C4-2B (cell line): ENCODE measurements at regions not wholly inside any gene's neighbourhood (a gene's known extent, or its start where the extent isn't known, plus 50 kb on each side); places are given as distances from the start of the nearest gene placed in this dataset.

ENCODE experiments used
- H3K27ac ChIP-seq: fragments of 450-650 bp; 2 replicates; pipeline ENCODE4 v1.5.1; 2017
- ZFX ChIP-seq: fragments of 450-650 bp; IDR thresholded peaks from 2 replicates; pipeline ENCODE4 v1.6.1; 2017
- TF ChIP-seq, protein P1 (sequence below): fragments of 450-650 bp; conservative IDR thresholded peaks from 2 replicates; pipeline ENCODE4 v1.5.1; 2017; ENCODE audit warnings: mild to moderate bottlenecking

DNA sequence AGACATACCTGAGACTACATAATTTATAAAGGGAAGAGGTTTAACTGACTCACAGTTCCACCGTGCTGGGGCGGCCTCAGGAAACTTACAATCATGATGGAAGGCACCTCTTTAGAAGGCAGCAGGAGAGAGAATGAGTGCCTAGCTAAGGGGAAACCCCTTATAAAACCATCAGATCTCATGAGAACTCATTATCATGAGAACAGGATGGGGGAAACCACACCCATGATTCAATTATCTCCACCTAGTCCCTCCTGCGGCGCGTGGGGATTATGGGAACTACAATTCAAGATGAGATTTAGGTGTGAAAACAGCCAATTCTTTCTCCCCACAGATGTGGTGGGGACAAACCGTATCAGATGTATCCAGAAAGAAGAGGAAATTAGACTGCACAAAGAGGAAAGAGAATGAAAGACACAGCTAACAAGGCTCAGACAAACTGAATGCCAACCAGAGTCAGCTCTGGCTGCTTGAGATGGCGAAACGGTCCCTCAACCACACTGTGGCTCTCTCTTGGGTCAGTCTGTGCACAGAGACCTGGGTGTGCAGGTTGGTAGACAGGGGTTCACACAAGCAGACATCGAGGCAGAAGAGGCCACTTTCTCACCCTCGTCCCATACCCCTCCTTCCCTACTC is 375.6 kb downstream of the SFMBT2 start:
- no peak overlapping the region for H3K27ac ChIP-seq
- no peak for TF ChIP-seq ZFX
- TF ChIP-seq, protein P1, sequence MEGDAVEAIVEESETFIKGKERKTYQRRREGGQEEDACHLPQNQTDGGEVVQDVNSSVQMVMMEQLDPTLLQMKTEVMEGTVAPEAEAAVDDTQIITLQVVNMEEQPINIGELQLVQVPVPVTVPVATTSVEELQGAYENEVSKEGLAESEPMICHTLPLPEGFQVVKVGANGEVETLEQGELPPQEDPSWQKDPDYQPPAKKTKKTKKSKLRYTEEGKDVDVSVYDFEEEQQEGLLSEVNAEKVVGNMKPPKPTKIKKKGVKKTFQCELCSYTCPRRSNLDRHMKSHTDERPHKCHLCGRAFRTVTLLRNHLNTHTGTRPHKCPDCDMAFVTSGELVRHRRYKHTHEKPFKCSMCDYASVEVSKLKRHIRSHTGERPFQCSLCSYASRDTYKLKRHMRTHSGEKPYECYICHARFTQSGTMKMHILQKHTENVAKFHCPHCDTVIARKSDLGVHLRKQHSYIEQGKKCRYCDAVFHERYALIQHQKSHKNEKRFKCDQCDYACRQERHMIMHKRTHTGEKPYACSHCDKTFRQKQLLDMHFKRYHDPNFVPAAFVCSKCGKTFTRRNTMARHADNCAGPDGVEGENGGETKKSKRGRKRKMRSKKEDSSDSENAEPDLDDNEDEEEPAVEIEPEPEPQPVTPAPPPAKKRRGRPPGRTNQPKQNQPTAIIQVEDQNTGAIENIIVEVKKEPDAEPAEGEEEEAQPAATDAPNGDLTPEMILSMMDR: no peak

DNA sequence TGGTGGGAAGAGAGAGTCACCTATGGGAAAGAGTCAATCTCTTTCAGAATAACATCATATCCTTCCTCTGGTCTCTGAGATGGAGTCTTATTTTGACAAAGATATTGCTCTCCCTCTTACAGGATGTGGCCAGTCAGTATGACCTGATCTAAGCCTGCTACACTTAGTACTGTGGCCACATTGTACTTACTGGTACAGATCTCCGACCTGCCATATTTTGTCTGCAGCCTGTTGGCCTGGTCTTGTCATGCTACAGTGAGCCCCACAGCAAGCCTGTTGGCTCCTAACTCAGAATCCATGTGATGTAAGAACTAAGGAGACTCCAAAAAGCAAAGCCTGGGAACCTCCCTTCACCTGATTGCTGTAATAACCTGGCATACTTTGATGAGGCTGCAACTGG is 377.8 kb downstream of the SFMBT2 start:
- H3K27ac ChIP-seq: no peak overlapping the region
- TF ChIP-seq, protein P1: no peak
- no peak for TF ChIP-seq ZFX

DNA sequence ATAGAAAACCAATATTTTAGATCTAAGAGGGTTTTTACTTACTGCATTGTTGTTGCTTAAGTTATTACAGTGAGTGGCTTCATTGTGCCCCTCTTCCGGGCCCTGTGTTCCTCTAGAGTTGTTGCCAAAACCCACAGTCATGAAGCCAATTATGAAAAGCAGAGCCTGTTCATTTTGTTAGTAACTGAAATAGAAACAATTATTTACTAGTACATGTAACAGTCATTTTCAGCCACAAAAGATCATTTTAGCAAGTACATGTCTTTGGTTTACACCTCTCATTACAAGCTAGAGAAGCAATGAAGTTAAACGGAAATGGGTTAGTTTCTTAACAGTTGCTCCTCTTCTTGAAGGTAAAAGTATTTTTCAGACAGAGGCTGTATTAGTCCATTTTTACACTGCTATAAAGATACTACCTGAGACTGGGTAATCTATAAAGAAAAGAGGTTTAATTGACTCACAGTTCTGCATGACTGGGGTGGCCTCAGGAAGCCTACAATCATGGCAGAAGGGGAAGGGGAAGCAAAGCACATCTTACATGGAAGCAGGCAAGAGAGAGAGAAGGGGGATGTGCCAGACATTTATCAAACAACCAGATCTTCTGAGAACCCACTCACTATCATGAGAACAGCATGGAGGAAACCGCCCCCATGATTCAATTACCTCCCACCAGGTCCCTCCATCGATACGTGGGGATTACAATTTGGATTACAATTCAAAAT is 380.5 kb downstream of the SFMBT2 start:
- no peak overlapping the region for H3K27ac ChIP-seq
- no peak for TF ChIP-seq ZFX
- TF ChIP-seq, protein P1: no peak

DNA sequence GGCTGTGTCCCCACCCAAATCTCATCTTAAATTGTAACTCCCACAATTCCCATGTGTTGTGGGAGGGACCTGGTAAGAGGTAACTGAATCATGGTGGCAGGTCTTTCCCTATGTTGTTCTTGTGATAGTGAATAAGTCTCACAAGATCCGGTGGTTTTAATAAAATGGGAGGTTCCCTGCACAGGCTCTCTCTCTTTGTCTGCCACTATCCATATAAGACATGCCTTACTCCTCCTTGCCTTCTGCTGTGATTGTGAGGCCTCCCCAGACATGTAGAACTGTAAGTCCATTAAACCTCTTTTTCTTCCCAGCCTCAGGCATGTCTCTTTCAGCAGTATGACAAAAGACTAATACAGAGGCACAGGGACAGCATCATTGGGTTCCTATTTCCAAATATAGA is 381.2 kb downstream of the SFMBT2 start:
- H3K27ac ChIP-seq: no peak overlapping the region
- TF ChIP-seq, protein P1: no peak
- TF ChIP-seq ZFX: no peak

DNA sequence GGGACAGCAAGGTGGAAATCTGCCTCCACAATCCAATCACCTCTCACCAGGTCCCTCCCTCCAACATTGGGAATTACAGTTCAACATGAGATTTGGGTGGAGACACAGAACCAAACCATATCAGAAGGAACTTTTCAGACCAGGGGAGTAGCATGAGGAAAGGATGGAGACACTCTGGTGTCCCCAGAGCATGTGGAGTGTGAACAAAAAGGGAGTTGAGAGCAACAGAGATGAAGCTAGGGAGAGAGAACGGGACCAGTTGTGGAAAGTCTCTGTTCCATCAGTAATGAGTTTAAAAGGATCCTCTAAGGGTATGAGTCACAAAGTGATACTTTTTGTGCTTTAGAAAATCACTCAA is 382.0 kb downstream of the SFMBT2 start:
- no peak for TF ChIP-seq ZFX
- TF ChIP-seq, protein P1: no peak
- H3K27ac ChIP-seq: no peak overlapping the region

DNA sequence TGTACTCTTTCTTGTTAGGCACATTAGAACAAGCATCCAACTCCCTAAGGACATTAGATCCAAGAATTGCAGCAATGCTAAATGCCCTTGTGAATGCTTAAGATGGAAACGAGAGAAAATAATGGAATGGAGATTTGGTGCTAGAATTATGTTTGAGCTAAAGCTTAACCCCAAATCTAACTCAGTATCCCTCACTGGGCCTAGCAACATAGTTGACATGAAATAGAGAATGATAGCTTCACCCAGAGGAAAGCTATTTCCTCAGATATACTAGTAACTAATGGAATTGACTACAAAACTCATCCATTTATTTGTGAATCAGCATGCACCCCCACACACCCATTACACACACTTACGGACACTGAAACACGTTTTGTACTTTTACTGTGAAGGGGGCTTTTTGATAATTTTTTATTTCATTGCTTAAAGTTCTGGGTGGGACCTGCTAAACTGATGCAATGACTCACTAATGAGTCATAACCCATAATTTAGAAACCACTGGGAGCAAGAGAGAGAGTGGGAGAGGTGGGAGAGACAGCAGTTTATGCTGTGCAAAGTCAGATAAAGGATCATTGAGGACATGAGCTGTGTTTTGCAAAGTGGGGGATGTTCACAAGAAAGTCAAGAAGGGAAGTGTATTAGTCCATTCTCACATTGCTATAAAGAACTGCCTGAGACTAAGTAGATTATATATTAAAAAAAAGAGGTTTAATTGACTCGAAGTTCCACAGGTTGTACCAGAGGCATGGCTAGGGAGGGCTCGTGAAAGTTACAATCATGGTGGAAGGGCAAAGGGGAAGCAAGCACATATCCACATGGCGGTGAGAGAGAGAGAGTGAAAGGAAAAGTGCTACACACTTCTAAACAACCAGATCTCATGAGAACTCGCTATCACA is 382.7 kb downstream of the SFMBT2 start:
- TF ChIP-seq ZFX: no peak
- TF ChIP-seq, protein P1: no peak
- no peak overlapping the region for H3K27ac ChIP-seq
